COLO668 (cell line): ENCODE measurements at regions not wholly inside any gene's neighbourhood (a gene's known extent, or its start where the extent isn't known, plus 50 kb on each side); places are given as distances from the start of the nearest gene placed in this dataset.

Experiments used
- DNase-seq: peaks from one replicate; lab custom pipeline; 2025; ENCODE audit not compliant: unreplicated experiment; lab: John Stamatoyannopoulos, UW

DNA sequence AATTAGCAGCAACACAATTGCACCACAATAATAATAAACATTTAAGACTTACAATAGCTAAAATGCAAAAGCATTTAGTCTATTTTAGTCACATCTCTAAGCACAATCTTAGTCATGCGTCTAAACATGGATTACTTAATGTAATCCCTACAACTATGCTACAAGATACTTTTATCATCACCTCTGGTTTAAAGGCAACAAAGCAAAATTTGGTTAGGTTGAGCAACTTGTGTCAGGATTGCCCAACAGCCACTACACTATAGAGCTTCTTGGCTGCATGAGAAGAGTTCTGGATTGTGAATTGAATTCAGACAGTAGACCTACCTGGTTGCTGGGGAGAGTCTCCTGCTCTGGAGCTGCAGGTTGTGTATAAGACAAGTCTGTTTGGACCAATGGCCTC, 146.5 kb upstream of the PUDP start:
- DNase-seq, result no peak

DNA sequence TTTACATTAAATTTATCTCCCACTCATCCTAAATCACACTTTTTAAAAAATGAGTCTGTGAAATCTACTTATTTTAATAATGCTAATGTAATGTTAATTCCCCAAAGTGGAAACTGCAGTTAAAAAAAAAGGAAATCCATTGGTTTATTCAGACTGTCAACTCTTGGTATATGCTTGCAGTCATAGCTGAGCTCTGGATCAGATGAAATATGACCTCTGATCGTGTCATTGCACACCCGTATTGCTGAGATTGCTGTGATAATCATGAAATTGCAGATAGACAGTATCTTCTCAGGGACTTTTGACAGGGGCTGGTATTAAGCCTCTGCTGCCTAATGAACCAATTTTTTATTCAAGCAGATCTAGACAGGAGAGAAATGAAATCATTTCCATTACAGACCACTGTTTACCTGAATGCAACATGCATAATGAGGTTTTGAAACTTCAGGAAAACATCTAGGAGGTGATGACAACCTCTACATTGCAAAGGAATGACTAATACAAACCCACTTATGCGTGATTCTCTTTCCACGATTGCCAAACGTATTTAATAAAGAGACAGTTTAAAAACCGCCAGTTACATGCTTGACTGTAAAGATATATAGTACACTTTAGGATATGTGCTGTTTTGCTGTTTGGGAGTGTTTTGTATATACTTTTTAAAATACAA, 138.3 kb upstream of the PUDP start:
- DNase-seq, result no peak

DNA sequence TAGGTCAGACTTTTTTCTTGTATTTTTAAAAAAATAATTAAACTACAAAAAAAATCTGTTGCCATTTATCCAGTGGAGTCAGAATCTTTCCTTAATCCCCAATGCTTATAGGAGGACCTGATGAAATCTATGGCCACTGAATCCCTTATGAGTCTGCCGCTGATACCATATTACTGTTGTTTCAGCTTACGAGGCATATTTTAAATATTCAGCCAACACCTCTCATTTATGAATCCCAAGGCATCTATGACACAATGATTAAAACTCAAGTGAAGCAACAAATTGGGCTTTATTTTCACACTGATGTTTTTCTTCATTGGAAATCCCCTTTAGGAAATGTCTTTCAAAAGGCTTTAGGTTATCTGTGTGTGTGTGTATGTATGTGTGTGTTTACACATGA, 137.8 kb upstream of the PUDP start:
- no peak for DNase-seq

DNA sequence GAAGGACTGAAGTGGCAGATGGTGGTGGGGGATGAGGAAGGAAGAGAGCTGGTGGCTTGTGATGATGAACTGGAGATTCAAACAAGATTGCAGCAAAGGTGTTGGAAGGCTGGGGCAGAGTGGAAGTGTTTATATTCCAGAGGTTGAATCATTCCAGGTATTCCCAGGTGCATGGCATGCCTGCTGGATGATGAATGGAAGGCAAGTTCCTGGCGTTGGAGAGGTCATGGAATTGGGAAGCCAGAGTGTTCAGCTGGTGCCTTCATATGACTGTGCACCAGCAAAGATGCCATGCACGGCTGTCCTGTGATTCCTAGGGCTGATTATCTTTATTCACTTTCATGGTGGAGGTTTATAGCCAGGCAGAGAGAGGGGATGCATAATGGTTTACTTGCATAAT, 135.8 kb upstream of the PUDP start:
- DNase-seq, result no peak

DNA sequence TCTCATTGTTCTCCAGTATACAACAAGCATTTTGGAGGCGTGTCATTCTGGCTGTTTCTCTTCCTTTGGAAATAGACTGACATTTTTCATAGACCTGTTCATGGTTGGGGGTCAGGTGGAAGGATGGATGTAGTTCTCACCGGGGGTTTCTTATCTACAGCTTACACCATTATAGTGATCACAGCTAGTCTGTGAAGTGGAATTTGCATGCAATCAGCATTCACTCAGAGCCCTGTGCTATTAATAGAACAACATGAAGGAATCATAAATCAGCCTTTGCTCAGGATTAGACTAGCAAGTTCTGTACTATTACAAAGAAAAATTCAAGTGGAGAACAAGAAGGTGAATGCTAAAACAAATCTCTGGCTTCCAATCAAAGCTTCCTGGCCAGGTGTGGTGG, 132.6 kb upstream of the PUDP start:
- no peak for DNase-seq

- DNase-seq, result no peak
Measured at GRCh38 chrX:7272346-7272745, 124.4 kb upstream of the PUDP start.

- no peak for DNase-seq
Measured at GRCh38 chrX:7270933-7271332, 123.0 kb upstream of the PUDP start.

DNA sequence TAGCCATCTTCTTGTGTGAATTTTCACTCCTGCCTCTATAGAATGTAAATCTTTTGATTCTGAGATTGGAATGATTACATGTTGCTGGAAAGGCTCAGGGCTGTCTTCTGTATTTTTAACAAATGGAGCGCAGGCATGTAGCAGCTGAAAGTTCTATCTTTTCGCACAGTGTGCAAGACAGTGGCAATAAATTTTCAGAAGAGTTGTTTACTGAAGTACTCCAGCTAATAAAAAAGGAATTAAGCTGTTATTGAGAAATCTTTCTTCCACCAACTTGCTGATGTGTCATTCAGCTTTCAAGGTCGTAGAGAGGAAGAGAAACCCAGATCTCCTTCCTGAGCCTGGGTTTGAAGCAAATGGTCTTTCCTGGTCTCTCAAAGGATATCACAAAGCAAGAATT, 122.0 kb upstream of the PUDP start:
- no peak for DNase-seq

- no peak for DNase-seq
Measured at GRCh38 chrX:7269589-7269988, 121.6 kb upstream of the PUDP start.

- DNase-seq, result no peak
Measured at GRCh38 chrX:7266288-7266687, 118.3 kb upstream of the PUDP start.

DNA sequence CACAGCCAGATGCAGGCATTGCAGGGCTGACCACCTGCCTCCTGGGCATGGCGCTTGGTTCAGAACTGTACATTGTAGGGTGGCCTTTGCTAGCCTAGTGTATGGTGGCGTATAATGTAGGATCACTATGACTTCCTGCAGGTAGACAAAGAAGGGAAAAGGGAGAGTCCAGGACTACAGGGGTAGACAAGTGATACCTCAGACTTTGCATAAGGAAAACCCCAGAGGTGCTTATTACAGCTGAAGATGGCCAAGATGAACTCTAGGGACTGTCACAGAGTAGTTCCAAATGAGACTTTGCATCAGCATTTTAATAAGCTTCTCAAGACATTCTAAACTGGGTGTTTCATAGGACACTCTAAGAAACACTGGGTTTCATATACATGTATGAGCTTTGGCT, 116.4 kb upstream of the PUDP start:
- DNase-seq, result no peak

DNA sequence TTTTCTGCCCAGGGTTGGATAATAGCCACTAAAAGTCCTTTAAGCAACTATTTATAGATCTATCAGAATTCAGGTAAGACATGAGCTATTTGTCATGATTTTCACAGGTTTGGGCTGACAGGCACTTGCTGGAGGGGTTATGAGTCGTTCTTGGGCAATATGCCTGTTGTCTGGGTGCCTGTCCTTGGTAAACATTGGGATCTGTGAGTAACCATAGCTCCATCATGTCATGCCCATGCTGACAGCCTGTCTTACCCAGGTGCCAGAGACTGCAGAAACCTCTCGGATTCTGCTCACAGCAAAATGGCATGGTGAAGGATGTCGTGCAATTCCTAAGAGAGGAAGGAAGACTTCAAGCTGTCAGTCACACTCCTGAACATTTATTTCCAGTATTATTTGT, 116.0 kb upstream of the PUDP start:
- no peak for DNase-seq

DNA sequence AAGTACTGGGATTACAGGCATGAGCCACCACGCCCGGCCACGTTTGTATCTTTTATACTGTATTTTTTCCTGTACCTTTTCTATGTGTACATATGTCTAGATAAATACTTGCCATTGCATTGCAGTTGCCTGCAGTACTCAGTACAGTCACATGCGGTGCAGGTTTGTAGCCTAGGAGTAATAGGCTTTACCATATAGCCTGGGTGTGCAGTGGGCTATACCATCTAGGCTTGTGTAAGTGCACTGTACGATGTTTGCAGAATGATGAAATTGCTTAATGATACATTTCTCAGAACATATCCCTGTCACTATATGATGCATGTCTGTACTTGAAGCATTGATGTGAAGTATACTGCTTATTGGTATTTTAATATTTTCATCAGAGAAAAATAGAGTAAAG, 115.4 kb upstream of the PUDP start:
- no peak for DNase-seq

GRCh38 chrX:7262551-7262950, 114.6 kb upstream of the PUDP start:
- no peak for DNase-seq

DNA sequence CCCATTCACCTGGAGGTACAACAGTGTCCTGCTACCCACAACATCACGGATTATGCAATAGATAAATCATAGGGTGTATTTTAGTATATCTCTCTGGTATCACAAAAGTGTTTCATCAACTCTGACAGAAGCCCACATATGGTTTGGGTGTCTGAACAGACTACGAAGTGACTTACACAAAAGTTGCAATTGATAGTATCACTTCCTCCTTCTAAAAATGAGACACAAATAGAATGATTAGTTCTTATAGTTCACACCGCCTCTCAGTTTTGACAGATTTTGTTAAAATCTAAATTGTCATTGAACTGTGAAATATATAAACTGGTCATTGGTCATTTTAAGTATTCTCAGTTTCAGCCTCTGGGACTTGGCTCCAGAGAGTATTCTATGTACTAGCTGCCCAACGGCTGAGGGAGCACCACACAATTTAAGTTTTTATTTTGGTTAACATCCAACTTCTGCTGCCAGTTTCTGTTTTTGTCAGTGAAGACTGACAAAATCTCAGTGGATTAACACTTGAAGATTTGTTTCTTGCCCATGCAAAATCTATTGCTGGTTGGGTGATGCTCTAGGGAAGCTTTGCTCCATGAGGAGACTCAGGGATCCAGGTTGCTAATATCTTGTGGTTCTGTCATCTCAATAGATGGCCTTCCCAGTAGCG, 113.8 kb upstream of the PUDP start:
- DNase-seq, result no peak

GRCh38 chrX:7254144-7254543, 106.2 kb upstream of the PUDP start:
- DNase-seq, result no peak

GRCh38 chrX:7253565-7253964, 105.6 kb upstream of the PUDP start:
- no peak for DNase-seq

GRCh38 chrX:7252013-7252610, 104.2 kb upstream of the PUDP start:
- DNase-seq, result no peak

DNA sequence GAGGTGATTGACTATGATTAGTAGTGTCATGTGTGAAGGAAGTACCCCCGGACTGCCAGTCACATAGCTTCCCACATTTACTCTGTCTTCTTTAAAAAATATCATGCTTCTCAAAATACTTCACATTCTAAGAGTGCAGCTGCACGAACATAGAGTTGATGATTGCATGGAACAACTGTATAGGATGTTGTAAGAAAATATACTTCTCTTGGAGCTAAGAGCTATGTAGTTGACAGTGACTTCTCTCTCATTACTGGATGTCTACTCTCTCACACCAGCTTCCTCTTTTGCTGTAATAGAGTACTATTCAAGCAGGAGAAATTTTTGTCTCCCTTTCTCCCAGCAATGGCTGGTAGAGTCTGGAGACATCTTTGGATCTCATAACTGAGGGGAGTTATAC, 99.4 kb upstream of the PUDP start:
- no peak for DNase-seq

DNA sequence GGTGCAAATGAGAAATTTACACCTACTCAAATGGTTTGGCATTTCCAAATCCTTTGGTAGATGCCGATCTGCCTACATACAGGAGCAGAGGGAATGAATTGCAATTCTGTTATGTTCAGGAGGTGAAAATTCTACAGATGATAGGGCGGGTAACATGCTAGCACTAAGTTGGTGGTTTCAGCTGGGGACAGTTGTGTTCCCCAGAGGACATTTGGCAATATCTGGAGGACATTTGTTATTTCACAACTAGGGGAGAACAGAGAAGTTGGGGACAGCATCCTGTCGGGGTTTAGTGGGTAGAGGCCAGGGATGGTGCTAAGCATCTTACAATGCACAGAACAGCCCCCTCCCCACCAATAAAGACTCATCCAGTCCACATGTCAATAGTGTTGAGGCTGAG, 96.5 kb upstream of the PUDP start:
- DNase-seq, result no peak

DNA sequence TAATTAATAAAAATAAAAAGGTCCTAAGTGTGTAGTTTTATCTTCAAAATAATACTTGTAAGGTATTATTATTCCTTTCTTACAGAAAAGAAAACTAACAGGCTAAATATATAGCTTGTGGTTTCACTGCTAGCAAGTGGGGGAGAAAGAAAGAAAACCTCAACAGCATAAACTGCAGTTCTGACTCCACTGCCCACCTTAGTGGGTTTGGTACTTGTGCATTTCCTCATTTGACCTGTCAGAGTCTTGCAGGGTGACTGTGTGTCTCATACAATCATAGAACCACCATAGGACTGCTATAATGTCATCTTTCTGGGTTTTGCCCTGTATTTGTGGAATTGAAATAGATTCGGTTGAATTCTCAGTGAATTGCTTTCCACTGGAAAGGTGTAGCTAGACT, 94.7 kb upstream of the PUDP start:
- no peak for DNase-seq

DNA sequence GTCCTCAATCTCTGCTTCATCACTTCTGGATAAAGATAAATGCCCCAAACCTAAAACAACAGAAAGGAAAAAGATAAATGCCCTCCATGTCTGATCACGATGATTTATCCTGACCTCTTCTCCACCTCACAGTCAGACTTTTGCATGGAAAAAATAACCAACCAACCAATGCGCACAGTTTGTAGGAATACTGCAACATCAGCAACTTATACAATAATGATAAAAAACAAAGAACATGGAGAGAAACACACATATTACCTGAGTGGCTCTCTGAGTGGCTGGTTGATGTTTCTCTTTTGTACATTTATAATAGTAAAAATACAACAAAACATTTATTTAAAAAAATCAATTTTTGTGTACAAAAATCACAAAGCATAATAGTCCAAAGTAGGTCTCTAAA, 93.0 kb upstream of the PUDP start:
- no peak for DNase-seq

DNA sequence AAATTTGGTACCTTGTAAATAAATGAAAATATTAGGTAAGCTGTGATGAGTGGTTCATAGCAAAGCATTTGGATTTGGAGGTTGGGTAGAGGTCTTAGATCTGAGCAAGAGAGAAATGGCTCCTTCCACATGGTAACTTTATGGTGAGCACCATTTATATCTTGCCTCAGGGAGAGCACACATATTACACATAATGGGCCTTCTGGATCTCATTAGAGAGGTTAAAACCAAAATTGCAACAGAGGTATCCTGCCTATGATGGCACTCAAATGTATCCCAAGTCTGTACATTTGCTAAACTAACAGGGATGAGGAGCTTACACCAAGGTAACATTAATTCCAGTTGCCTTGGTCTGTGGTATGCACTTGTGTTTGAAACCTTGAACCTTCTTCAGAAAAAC, 87.1 kb upstream of the PUDP start:
- no peak for DNase-seq
